ENCODE measurements at regions not wholly inside any gene's neighbourhood (a gene's known extent, or its start where the extent isn't known, plus 50 kb on each side); places are given as distances from the start of the nearest gene placed in this dataset.

- Histone ChIP-seq H2BK15ac (ENCODE audit: low read length) (no peak overlapping the region), H3K4me2 (ENCODE audit: insufficient read depth in 1 of 2, low read depth in 2 of 2, low read length in 2 of 2) (no peak overlapping the region), H3K36me3 (ENCODE audit: control insufficient read depth in 2 of 4, insufficient read depth in 4 of 4, low read length in 3 of 4) (no peaks in the 10 kb centered on the region), H2BK120ac (replicated peaks; ENCODE audit: low read depth, low read length) (no peak overlapping the region), H2BK20ac (ENCODE audit: low read length) (no peak overlapping the region), H2AFZ (ENCODE audit: low read length) (no peak overlapping the region), H4K8ac (ENCODE audit: extremely low read depth, insufficient read depth, low read length) (no peak overlapping the region), H4K5ac (ENCODE audit: insufficient read length, low read depth, low read length) (no peak overlapping the region), H3K14ac (ENCODE audit: insufficient read length) (no peak overlapping the region), H3K4ac (replicated peaks; ENCODE audit: insufficient read length, low read depth, low read length) (no peak overlapping the region), H4K91ac (replicated peaks; ENCODE audit: insufficient read length, low read length) (no peak overlapping the region), H3K9me3 (ENCODE audit: insufficient read depth in 2 of 2, low read depth in 1 of 2, low read length in 1 of 2) (no peaks in the 10 kb centered on the region), H3K4me3 (ENCODE audit: extremely low read depth in 1 of 4, insufficient read depth in 2 of 4, low read depth in 3 of 4, low read length in 4 of 4) (no peak overlapping the region), H3K79me1 (ENCODE audit: low read depth, low read length) (no peaks in the 10 kb centered on the region), H3K27ac (ENCODE audit: low read depth, low read length) (no peak overlapping the region), H3K9ac (replicated peaks in 1 of 4; ENCODE audit: extremely low read depth in 1 of 4, low read depth in 3 of 4, low read length in 3 of 4) (no peak overlapping the region), H3K27me3 (replicated peaks in 1 of 4; ENCODE audit: control insufficient read depth in 3 of 4, extremely low read depth in 1 of 4, insufficient read depth in 3 of 4, low read length in 3 of 4) (no peaks in the 10 kb centered on the region), H2BK5ac (ENCODE audit: low read depth, low read length) (no peak overlapping the region), H3K4me1 (replicated peaks in 1 of 4; ENCODE audit: control insufficient read depth in 3 of 4, insufficient read depth in 4 of 4, low read length in 3 of 4) (peaks cover 0 to 2% (median 0%) of the 10 kb centered on the region in 4 experiments; a peak in 3 of 7 replicates), H3K18ac (ENCODE audit: extremely low read depth, low read length) (no peak overlapping the region), H2AK5ac (ENCODE audit: low read depth, low read length) (no peak overlapping the region), H3K23ac (ENCODE audit: insufficient read length) (no peak overlapping the region), H2BK12ac (ENCODE audit: low read depth, low read length) (no peak overlapping the region), H3K56ac (replicated peaks; ENCODE audit: insufficient read length, low read depth, low read length) (no peak overlapping the region), H3K79me2 (ENCODE audit: control insufficient read depth in 1 of 2, insufficient read depth in 2 of 2, low read length in 2 of 2) (no peaks in the 10 kb centered on the region), H4K20me1 (replicated peaks in 1 of 2; ENCODE audit: control insufficient read depth in 1 of 2, insufficient read depth in 2 of 2, low read length in 2 of 2) (no peaks in the 10 kb centered on the region), H3K23me2 (ENCODE audit: low read depth, low read length) (no peaks in the 10 kb centered on the region)
- POLR2A ChIA-PET (ENCODE audit: partially characterized antibody), result no interaction called here
- CTCF ChIA-PET (ENCODE audit: partially characterized antibody), result interaction anchor here (1.7 to 2.0 kb wide), 2 partner anchors 13 to 28 kb away, joined by 4 read pairs; no protein-coding TSS in a partner anchor
- FAIRE-seq, result no peak
- no peak for DNase-seq (ENCODE audit: low read depth in 1 of 2, low spot score in 2 of 2)
- WGBS, 2 experiments (ENCODE audit: extremely low coverage in 1 of 2, insufficient coverage in 1 of 2, insufficient read length in 1 of 2, insufficient replicate concordance in 2 of 2, low coverage in 1 of 2, low lambda C conversion rate in 2 of 2, missing lambda C conversion rate in 1 of 2), result 91% methylated on average over 1 of the region's 1 CpG; no CpG with 5 or more reads in 1 of the 2 experiments
- TF ChIP-seq SP2 (IDR thresholded peaks at IDR 0.05; ENCODE audit: low read length) (no peak), TAF7 (optimal IDR thresholded peaks at IDR 0.05; ENCODE audit: borderline replicate concordance, low read depth, low read length) (no peak), HDAC2 (IDR thresholded peaks at IDR 0.05; ENCODE audit: borderline replicate concordance in 1 of 2, low read depth in 2 of 2, low read length in 2 of 2) (no peak), TCF12 (IDR thresholded peaks at IDR 0.05; ENCODE audit: low read depth, low read length) (no peak), ZNF274 (IDR thresholded peaks at IDR 0.05; ENCODE audit: borderline replicate concordance, extremely low read depth, low read length) (no peak), BCL11A (IDR thresholded peaks at IDR 0.05; ENCODE audit: low read depth in 2 of 2, low read length in 2 of 2) (no peak), CBX8 (IDR thresholded peaks at IDR 0.05; ENCODE audit: borderline replicate concordance, low read depth, low read length) (no peak), BACH1 (IDR thresholded peaks at IDR 0.05; ENCODE audit: low read length) (no peak), POLR2AphosphoS5 (IDR thresholded peaks at IDR 0.05; ENCODE audit: low read depth, low read length) (no peak), KDM4A (IDR thresholded peaks at IDR 0.05; ENCODE audit: low read depth, low read length, severe bottlenecking) (no peak), KDM5A (IDR thresholded peaks at IDR 0.05; ENCODE audit: low read length) (no peak), PHF8 (conservative IDR thresholded peaks at IDR 0.05; ENCODE audit: low read depth, low read length) (no peak), ASH2L (IDR thresholded peaks at IDR 0.05; ENCODE audit: low read length) (no peak), RAD21 (IDR thresholded peaks at IDR 0.05 in 1 of 2, conservative IDR thresholded peaks at IDR 0.05 in 1 of 2; ENCODE audit: low read depth in 2 of 2, low read length in 2 of 2) (no peak), TAF1 (IDR thresholded peaks at IDR 0.05; ENCODE audit: low read depth, low read length) (no peak), CEBPB (IDR thresholded peaks at IDR 0.05; ENCODE audit: low read depth, low read length) (no peak)
Observed at GRCh38 chr3:152211655-152212054, 57.1 kb upstream of the MBNL1 start.
